ENCODE measurements at regions not wholly inside any gene's neighbourhood (a gene's known extent, or its start where the extent isn't known, plus 50 kb on each side); places are given as distances from the start of the nearest gene placed in this dataset.

- no peak overlapping the region for H2AFZ ChIP-seq (ENCODE audit: low read length)
- 96% methylated on average over 2 of the region's 2 CpGs; no CpG with 5 or more reads in 1 of the 2 experiments for WGBS, 2 experiments (ENCODE audit: extremely low coverage in 1 of 2, insufficient coverage in 1 of 2, insufficient read length in 1 of 2, insufficient replicate concordance in 2 of 2, low coverage in 1 of 2, low lambda C conversion rate in 2 of 2, missing lambda C conversion rate in 1 of 2)
- H3K4me2 ChIP-seq (ENCODE audit: insufficient read depth in 1 of 2, low read depth in 2 of 2, low read length in 2 of 2) = no peak overlapping the region
- POLR2A ChIA-PET (ENCODE audit: partially characterized antibody) = no interaction called here
- H2AK5ac ChIP-seq (ENCODE audit: low read depth, low read length) = no peak overlapping the region
- no peak overlapping the region for H3K4ac ChIP-seq (replicated peaks; ENCODE audit: insufficient read length, low read depth, low read length)
- no peak for FAIRE-seq
- H3K18ac ChIP-seq (ENCODE audit: extremely low read depth, low read length) = no peak overlapping the region
- no peak overlapping the region for H2BK20ac ChIP-seq (ENCODE audit: low read length)
- no peak overlapping the region for H2BK12ac ChIP-seq (ENCODE audit: low read depth, low read length)
- H3K23me2 ChIP-seq (ENCODE audit: low read depth, low read length) = no peaks in the 10 kb centered on the region
- H4K91ac ChIP-seq (replicated peaks; ENCODE audit: insufficient read length, low read length) = no peak overlapping the region
- no peak overlapping the region for H2BK120ac ChIP-seq (replicated peaks; ENCODE audit: low read depth, low read length)
- no peak overlapping the region for H4K5ac ChIP-seq (ENCODE audit: insufficient read length, low read depth, low read length)
- H3K36me3 ChIP-seq (ENCODE audit: control insufficient read depth in 2 of 4, insufficient read depth in 4 of 4, low read length in 3 of 4) = no peaks in the 10 kb centered on the region; a peak in 1 of 8 replicates
- no peaks in the 10 kb centered on the region for H3K27me3 ChIP-seq (replicated peaks in 1 of 4; ENCODE audit: control insufficient read depth in 3 of 4, extremely low read depth in 1 of 4, insufficient read depth in 3 of 4, low read length in 3 of 4)
- DNase-seq (ENCODE audit: low read depth in 1 of 2, low spot score in 2 of 2) = no peak
- H2BK15ac ChIP-seq (ENCODE audit: low read length) = no peak overlapping the region
- CTCF ChIA-PET (ENCODE audit: partially characterized antibody) = interaction anchor here (1.1 kb wide), 1 partner anchor 139 kb away, joined by 3 read pairs; no protein-coding TSS in a partner anchor
- H3K27ac ChIP-seq (ENCODE audit: low read depth, low read length) = no peak overlapping the region
- H3K9ac ChIP-seq (replicated peaks in 1 of 4; ENCODE audit: extremely low read depth in 1 of 4, low read depth in 3 of 4, low read length in 3 of 4) = no peak overlapping the region
- no peak overlapping the region for H3K14ac ChIP-seq (ENCODE audit: insufficient read length)
- H3K9me3 ChIP-seq (ENCODE audit: insufficient read depth in 2 of 2, low read depth in 1 of 2, low read length in 1 of 2) = peaks cover 10 to 11% of the 10 kb centered on the region in 2 experiments; a peak in 2 of 4 replicates
- no peaks in the 10 kb centered on the region for H4K20me1 ChIP-seq (replicated peaks in 1 of 2; ENCODE audit: control insufficient read depth in 1 of 2, insufficient read depth in 2 of 2, low read length in 2 of 2)
- no peak overlapping the region for H3K23ac ChIP-seq (ENCODE audit: insufficient read length)
- H3K4me1 ChIP-seq (replicated peaks in 1 of 4; ENCODE audit: control insufficient read depth in 3 of 4, insufficient read depth in 4 of 4, low read length in 3 of 4) = no peaks in the 10 kb centered on the region
- no peak overlapping the region for H4K8ac ChIP-seq (ENCODE audit: extremely low read depth, insufficient read depth, low read length)
- no peak overlapping the region for H3K4me3 ChIP-seq (ENCODE audit: extremely low read depth in 1 of 4, insufficient read depth in 2 of 4, low read depth in 3 of 4, low read length in 4 of 4)
- no peaks in the 10 kb centered on the region for H3K79me2 ChIP-seq (ENCODE audit: control insufficient read depth in 1 of 2, insufficient read depth in 2 of 2, low read length in 2 of 2)
- no peak overlapping the region for H3K56ac ChIP-seq (replicated peaks; ENCODE audit: insufficient read length, low read depth, low read length)
- H3K79me1 ChIP-seq (ENCODE audit: low read depth, low read length) = no peaks in the 10 kb centered on the region
- H2BK5ac ChIP-seq (ENCODE audit: low read depth, low read length) = no peak overlapping the region
- TF ChIP-seq KDM1A (IDR thresholded peaks at IDR 0.05; ENCODE audit: borderline replicate concordance, low read length) = no peak
- TF ChIP-seq CHD1 (IDR thresholded peaks at IDR 0.05; ENCODE audit: low read depth, low read length) = no peak
- no peak for TF ChIP-seq POU5F1 (IDR thresholded peaks at IDR 0.05; ENCODE audit: low read depth, low read length)
- TF ChIP-seq ATF2 (IDR thresholded peaks at IDR 0.05; ENCODE audit: low read length) = no peak
- no peak for TF ChIP-seq CEBPB (IDR thresholded peaks at IDR 0.05; ENCODE audit: low read depth, low read length)
- TF ChIP-seq JUND (IDR thresholded peaks at IDR 0.05; ENCODE audit: low read length) = no peak
- no peak for TF ChIP-seq POLR2A (IDR thresholded peaks at IDR 0.05; ENCODE audit: control extremely low read depth in 1 of 2, low read depth in 2 of 2, low read length in 2 of 2)
- TF ChIP-seq, protein P1, sequence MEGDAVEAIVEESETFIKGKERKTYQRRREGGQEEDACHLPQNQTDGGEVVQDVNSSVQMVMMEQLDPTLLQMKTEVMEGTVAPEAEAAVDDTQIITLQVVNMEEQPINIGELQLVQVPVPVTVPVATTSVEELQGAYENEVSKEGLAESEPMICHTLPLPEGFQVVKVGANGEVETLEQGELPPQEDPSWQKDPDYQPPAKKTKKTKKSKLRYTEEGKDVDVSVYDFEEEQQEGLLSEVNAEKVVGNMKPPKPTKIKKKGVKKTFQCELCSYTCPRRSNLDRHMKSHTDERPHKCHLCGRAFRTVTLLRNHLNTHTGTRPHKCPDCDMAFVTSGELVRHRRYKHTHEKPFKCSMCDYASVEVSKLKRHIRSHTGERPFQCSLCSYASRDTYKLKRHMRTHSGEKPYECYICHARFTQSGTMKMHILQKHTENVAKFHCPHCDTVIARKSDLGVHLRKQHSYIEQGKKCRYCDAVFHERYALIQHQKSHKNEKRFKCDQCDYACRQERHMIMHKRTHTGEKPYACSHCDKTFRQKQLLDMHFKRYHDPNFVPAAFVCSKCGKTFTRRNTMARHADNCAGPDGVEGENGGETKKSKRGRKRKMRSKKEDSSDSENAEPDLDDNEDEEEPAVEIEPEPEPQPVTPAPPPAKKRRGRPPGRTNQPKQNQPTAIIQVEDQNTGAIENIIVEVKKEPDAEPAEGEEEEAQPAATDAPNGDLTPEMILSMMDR (IDR thresholded peaks at IDR 0.05; ENCODE audit: control extremely low read depth in 1 of 3, insufficient read depth in 1 of 3, low read depth in 1 of 3, low read length in 3 of 3) = no peak
- no peak for TF ChIP-seq PHF8 (conservative IDR thresholded peaks at IDR 0.05; ENCODE audit: low read depth, low read length)
- no peak for TF ChIP-seq HDAC2 (IDR thresholded peaks at IDR 0.05; ENCODE audit: borderline replicate concordance in 1 of 2, low read depth in 2 of 2, low read length in 2 of 2)
- no peak for TF ChIP-seq SUZ12 (IDR thresholded peaks at IDR 0.05; ENCODE audit: low read length)
Observed at GRCh38 chr12:18825138-18825537, 87.2 kb downstream of the CAPZA3 start.

Measured in H1 (cell line).